GM23338 (cell line): ENCODE measurements at regions not wholly inside any gene's neighbourhood (a gene's known extent, or its start where the extent isn't known, plus 50 kb on each side); places are given as distances from the start of the nearest gene placed in this dataset.

Experiments
- ATAC-seq: fragments of 200-7000 bp; cut with Tn5 transposase; 3 replicates; pipeline ENCODE4 v1.9.1; 2020
- DNase-seq: peaks from one replicate; pipeline ENCODE4 v3.0.0-alpha.2; 2015; ENCODE audit warnings: low spot score
- H2AFZ ChIP-seq: fragments of 200-600 bp; sonication (generic); 2 replicates; pipeline ENCODE4 v1.8.0; 2016; ENCODE audit warnings: antibody characterized with exemption, mild to moderate bottlenecking, moderate library complexity
- H3F3A ChIP-seq: fragments of 200-600 bp; sonication (generic); replicated peaks from 2 replicates; pipeline ENCODE4 v1.8.0; 2017; ENCODE audit warnings: antibody characterized with exemption, mixed run types, low read depth
- H3K27ac ChIP-seq: fragments of 200-600 bp; sonication (generic); 2 replicates; pipeline ENCODE4 v1.6.1; 2016; ENCODE audit warnings: low read depth
- H3K27me3 ChIP-seq: fragments of 200-600 bp; sonication (generic); 2 replicates; pipeline ENCODE4 v1.8.0; 2016; ENCODE audit warnings: mild to moderate bottlenecking, mixed run types, moderate library complexity; ENCODE audit not compliant: insufficient read depth
- H3K36me3 ChIP-seq: fragments of 200-600 bp; sonication (generic); 2 replicates; pipeline ENCODE4 v1.8.0; 2016; ENCODE audit warnings: mild to moderate bottlenecking; ENCODE audit not compliant: insufficient read depth
- H3K4me1 ChIP-seq: fragments of 200-600 bp; sonication (generic); 2 replicates; pipeline ENCODE4 v1.8.0; 2016; ENCODE audit warnings: mild to moderate bottlenecking, moderate library complexity; ENCODE audit not compliant: insufficient read depth
- H3K4me2 ChIP-seq: fragments of 200-600 bp; sonication (generic); 2 replicates; pipeline ENCODE4 v1.7.1; 2017; ENCODE audit warnings: mixed run types
- H3K4me3 ChIP-seq: fragments of 200-600 bp; sonication (generic); 2 replicates; pipeline ENCODE4 v1.6.1; 2016; ENCODE audit warnings: mixed run types
- H3K79me2 ChIP-seq: fragments of 200-600 bp; sonication (generic); replicated peaks from 2 replicates; pipeline ENCODE4 v1.8.0; 2017; ENCODE audit warnings: mild to moderate bottlenecking; ENCODE audit not compliant: insufficient read depth
- H3K9me2 ChIP-seq: fragments of 200-600 bp; sonication (generic); 2 replicates; pipeline ENCODE4 v1.8.0; 2017; ENCODE audit not compliant: insufficient read depth
- H4K20me1 ChIP-seq: fragments of 200-600 bp; sonication (generic); replicated peaks from 2 replicates; pipeline ENCODE4 v1.8.0; 2017; ENCODE audit warnings: mild to moderate bottlenecking; ENCODE audit not compliant: insufficient read depth
- H3K27ac Mint-ChIP-seq: 2 replicates; pipeline ENCODE4 v1.8.0; 2020; ENCODE audit warnings: inconsistent platforms, mild to moderate bottlenecking, moderate library complexity, mixed read lengths
- H3K27me3 Mint-ChIP-seq: 3 replicates; pipeline ENCODE4 v1.8.0; 2022; ENCODE audit warnings: low read depth, mild to moderate bottlenecking, moderate library complexity, mixed read lengths, inconsistent platforms; ENCODE audit not compliant: insufficient read depth, poor library complexity
- H3K36me3 Mint-ChIP-seq: 3 replicates; pipeline ENCODE4 v1.8.0; 2021; ENCODE audit warnings: low read depth, mild to moderate bottlenecking, inconsistent platforms, moderate library complexity, mixed read lengths
- H3K4me1 Mint-ChIP-seq: 3 replicates; pipeline ENCODE4 v1.8.0; 2020; ENCODE audit warnings: mild to moderate bottlenecking, inconsistent platforms, mixed read lengths
- H3K4me3 Mint-ChIP-seq: 3 replicates; pipeline ENCODE4 v1.8.0; 2021; ENCODE audit warnings: moderate library complexity, mild to moderate bottlenecking, inconsistent platforms, mixed read lengths
- H3K9me3 Mint-ChIP-seq: 3 replicates; pipeline ENCODE4 v1.8.0; 2020; ENCODE audit warnings: moderate library complexity, mild to moderate bottlenecking, inconsistent platforms, mixed read lengths
- CTCF ChIP-seq, 2 experiments: fragments of 200-600 bp in 1 of 2; sonication (generic) in 1 of 2; conservative IDR thresholded peaks; 2 replicates each; pipeline versions ENCODE4 v1.5.1 to v1.6.1; 2016 to 2017; ENCODE audit warnings: antibody characterized with exemption in 2 of 2, low read depth in 2 of 2, mild to moderate bottlenecking in 2 of 2, moderate library complexity in 1 of 2
- EZH2 ChIP-seq: fragments of 200-600 bp; sonication (generic); IDR thresholded peaks from one replicate; pipeline ENCODE4 v1.8.0; 2017; ENCODE audit warnings: antibody characterized with exemption, mild to moderate bottlenecking, low read depth; ENCODE audit not compliant: unreplicated experiment
- TF ChIP-seq, protein P1 (sequence below): fragments of 250-450 bp; sonication (Bioruptor Pico); IDR thresholded peaks from 2 replicates; pipeline ENCODE4 v1.5.0; 2020; ENCODE audit warnings: mild to moderate bottlenecking, moderate library complexity

DNA sequence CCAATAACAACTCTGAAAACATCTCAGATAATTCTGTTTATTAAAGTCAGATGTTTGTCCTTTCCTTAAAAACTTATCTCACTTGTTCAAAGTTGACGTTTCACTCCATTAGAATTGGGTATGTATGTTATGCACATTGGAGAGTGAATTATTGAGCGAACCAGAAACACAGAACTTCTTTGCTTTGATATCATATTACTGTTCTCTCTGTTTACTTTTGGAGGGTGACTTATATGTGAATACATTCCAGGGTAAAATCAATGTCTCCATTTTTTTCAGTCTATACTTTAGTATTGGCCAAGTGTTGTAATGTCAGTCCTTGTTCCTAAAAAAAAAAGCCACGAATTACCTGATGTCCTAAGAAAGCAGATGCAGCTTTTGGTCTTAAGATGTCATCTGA is 307.4 kb downstream of the CSNK1G3 start:
- ATAC-seq, result no peak
- H3K36me3 Mint-ChIP-seq, result no peaks in the 10 kb centered on the region

More for the DNA sequence above, 307.4 kb downstream of the CSNK1G3 start:
- no peaks in the 10 kb centered on the region for H3K79me2 ChIP-seq
- Mint-ChIP-seq H3K9me3 (no peaks in the 10 kb centered on the region), H3K4me3 (no peak overlapping the region), H3K27me3 (no peaks in the 10 kb centered on the region), H3K4me1 (peaks cover 19% of the 10 kb centered on the region), H3K27ac (no peak overlapping the region)
- no peak for TF ChIP-seq EZH2
- TF ChIP-seq, protein P1, sequence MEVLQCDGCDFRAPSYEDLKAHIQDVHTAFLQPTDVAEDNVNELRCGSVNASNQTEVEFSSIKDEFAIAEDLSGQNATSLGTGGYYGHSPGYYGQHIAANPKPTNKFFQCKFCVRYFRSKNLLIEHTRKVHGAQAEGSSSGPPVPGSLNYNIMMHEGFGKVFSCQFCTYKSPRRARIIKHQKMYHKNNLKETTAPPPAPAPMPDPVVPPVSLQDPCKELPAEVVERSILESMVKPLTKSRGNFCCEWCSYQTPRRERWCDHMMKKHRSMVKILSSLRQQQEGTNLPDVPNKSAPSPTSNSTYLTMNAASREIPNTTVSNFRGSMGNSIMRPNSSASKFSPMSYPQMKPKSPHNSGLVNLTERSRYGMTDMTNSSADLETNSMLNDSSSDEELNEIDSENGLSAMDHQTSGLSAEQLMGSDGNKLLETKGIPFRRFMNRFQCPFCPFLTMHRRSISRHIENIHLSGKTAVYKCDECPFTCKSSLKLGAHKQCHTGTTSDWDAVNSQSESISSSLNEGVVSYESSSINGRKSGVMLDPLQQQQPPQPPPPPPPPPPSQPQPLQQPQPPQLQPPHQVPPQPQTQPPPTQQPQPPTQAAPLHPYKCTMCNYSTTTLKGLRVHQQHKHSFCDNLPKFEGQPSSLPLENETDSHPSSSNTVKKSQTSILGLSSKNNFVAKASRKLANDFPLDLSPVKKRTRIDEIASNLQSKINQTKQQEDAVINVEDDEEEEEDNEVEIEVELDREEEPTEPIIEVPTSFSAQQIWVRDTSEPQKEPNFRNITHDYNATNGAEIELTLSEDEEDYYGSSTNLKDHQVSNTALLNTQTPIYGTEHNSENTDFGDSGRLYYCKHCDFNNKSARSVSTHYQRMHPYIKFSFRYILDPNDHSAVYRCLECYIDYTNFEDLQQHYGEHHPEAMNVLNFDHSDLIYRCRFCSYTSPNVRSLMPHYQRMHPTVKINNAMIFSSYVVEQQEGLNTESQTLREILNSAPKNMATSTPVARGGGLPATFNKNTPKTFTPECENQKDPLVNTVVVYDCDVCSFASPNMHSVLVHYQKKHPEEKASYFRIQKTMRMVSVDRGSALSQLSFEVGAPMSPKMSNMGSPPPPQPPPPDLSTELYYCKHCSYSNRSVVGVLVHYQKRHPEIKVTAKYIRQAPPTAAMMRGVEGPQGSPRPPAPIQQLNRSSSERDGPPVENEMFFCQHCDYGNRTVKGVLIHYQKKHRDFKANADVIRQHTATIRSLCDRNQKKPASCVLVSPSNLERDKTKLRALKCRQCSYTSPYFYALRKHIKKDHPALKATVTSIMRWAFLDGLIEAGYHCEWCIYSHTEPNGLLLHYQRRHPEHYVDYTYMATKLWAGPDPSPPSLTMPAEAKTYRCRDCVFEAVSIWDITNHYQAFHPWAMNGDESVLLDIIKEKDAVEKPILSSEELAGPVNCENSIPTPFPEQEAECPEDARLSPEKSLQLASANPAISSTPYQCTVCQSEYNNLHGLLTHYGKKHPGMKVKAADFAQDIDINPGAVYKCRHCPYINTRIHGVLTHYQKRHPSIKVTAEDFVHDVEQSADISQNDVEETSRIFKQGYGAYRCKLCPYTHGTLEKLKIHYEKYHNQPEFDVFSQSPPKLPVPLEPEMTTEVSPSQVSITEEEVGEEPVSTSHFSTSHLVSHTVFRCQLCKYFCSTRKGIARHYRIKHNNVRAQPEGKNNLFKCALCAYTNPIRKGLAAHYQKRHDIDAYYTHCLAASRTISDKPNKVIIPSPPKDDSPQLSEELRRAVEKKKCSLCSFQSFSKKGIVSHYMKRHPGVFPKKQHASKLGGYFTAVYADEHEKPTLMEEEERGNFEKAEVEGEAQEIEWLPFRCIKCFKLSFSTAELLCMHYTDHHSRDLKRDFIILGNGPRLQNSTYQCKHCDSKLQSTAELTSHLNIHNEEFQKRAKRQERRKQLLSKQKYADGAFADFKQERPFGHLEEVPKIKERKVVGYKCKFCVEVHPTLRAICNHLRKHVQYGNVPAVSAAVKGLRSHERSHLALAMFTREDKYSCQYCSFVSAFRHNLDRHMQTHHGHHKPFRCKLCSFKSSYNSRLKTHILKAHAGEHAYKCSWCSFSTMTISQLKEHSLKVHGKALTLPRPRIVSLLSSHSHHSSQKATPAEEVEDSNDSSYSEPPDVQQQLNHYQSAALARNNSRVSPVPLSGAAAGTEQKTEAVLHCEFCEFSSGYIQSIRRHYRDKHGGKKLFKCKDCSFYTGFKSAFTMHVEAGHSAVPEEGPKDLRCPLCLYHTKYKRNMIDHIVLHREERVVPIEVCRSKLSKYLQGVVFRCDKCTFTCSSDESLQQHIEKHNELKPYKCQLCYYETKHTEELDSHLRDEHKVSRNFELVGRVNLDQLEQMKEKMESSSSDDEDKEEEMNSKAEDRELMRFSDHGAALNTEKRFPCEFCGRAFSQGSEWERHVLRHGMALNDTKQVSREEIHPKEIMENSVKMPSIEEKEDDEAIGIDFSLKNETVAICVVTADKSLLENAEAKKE, result no peak
- no peak for TF ChIP-seq CTCF (conservative IDR thresholded peaks at IDR 0.05; ENCODE audit: low read depth in 2 of 2)
- no peak for DNase-seq
- H3K9me2 ChIP-seq, result no peaks in the 10 kb centered on the region
- H3K27me3 ChIP-seq, result no peaks in the 10 kb centered on the region
- no peak overlapping the region for H3K4me2 ChIP-seq
- no peak overlapping the region for H3K4me3 ChIP-seq
- no peaks in the 10 kb centered on the region for H3K36me3 ChIP-seq
- H3F3A ChIP-seq, result no peaks in the 10 kb centered on the region
- H4K20me1 ChIP-seq, result no peaks in the 10 kb centered on the region
- no peak overlapping the region for H2AFZ ChIP-seq
- peaks cover 19% of the 10 kb centered on the region for H3K4me1 ChIP-seq
- H3K27ac ChIP-seq, result no peak overlapping the region
